A549 (cell line): ENCODE measurements at regions not wholly inside any gene's neighbourhood (a gene's known extent, or its start where the extent isn't known, plus 50 kb on each side); places are given as distances from the start of the nearest gene placed in this dataset.
"Not testable (repeated sequence)": the region's sequence is repeated elsewhere in the genome, so short reads cannot be mapped to it uniquely, and the experiment has no call there.

Source experiments
- CBX8 ChIP-seq: fragments of 200-600 bp; sonication (generic); IDR thresholded peaks from 2 replicates; pipeline ENCODE4 v1.6.1; 2016
- CTCF ChIP-seq: fragments of >200 bp; sonication (Bioruptor Twin); formaldehyde crosslinking; IDR thresholded peaks from 3 replicates; pipeline ENCODE4 v1.5.1; 2016
- RCOR1 ChIP-seq: fragments of 150-350 bp; IDR thresholded peaks from 2 replicates; pipeline ENCODE4 v1.6.1; 2014; ENCODE audit warnings: antibody characterized with exemption, low read length, low read depth
- REST ChIP-seq: fragments of 200-600 bp; sonication (generic); IDR thresholded peaks from 2 replicates; pipeline ENCODE4 v1.6.1; 2016; ENCODE audit warnings: antibody characterized with exemption, mild to moderate bottlenecking, moderate library complexity

- TF ChIP-seq CTCF, REST, RCOR1, CBX8: not testable (repeated sequence)
Observed at GRCh38 chr1:83263808-83264207, 735.1 kb downstream of the TTLL7 start.
